Fibroblast of peridontal ligament (primary cell): ENCODE measurements at regions not wholly inside any gene's neighbourhood (a gene's known extent, or its start where the extent isn't known, plus 50 kb on each side); places are given as distances from the start of the nearest gene placed in this dataset.

Experiments used
- DNase-seq: peaks from one replicate; pipeline ENCODE4 v3.0.0-alpha.2; 2010; ENCODE audit errors: extremely low read depth

GRCh38 chr3:127458696-127459604 is 131.6 kb downstream of the TPRA1 start:
- DNase-seq = no peak

GRCh38 chr3:127457546-127458145 is 132.9 kb downstream of the TPRA1 start:
- DNase-seq = no peak

GRCh38 chr3:127457094-127457475 is 133.4 kb downstream of the TPRA1 start:
- peak; percentile 36 for DNase-seq

GRCh38 chr3:127456471-127457093 is 134.0 kb downstream of the TPRA1 start:
- DNase-seq = peak; percentile 10

- peak; percentile 32 for DNase-seq
Observed at GRCh38 chr3:127455541-127456450, 134.7 kb downstream of the TPRA1 start.

GRCh38 chr3:127454968-127455367 is 135.6 kb downstream of the TPRA1 start:
- DNase-seq = no peak

GRCh38 chr3:127454051-127454450 is 136.5 kb downstream of the TPRA1 start:
- DNase-seq = no peak

GRCh38 chr3:127452321-127452821 is 138.2 kb downstream of the TPRA1 start:
- no peak for DNase-seq

- no peak for DNase-seq
Observed at GRCh38 chr3:127451321-127451720, 139.2 kb downstream of the TPRA1 start.

GRCh38 chr3:127450331-127450730 is 140.2 kb downstream of the TPRA1 start:
- DNase-seq = no peak

- no peak for DNase-seq
Observed at GRCh38 chr3:127449486-127450212, 140.9 kb downstream of the TPRA1 start.

- no peak for DNase-seq
Observed at GRCh38 chr3:127448671-127449070, 141.9 kb downstream of the TPRA1 start.

- no peak for DNase-seq
Observed at GRCh38 chr3:127448161-127448561, 142.4 kb downstream of the TPRA1 start.

GRCh38 chr3:127446756-127447155 is 143.8 kb downstream of the TPRA1 start:
- no peak for DNase-seq

- DNase-seq = no peak
Observed at GRCh38 chr3:127445581-127446343, 144.8 kb downstream of the TPRA1 start.

GRCh38 chr3:127444761-127445160 is 145.8 kb downstream of the TPRA1 start:
- no peak for DNase-seq

- DNase-seq = no peak
Observed at GRCh38 chr3:127443581-127444375, 146.8 kb downstream of the TPRA1 start.

- no peak for DNase-seq
Observed at GRCh38 chr3:127442506-127442905, 148.0 kb downstream of the TPRA1 start.

GRCh38 chr3:127441764-127442163 is 148.8 kb downstream of the TPRA1 start:
- no peak for DNase-seq
